22Rv1 (cell line): ENCODE measurements at regions not wholly inside any gene's neighbourhood (a gene's known extent, or its start where the extent isn't known, plus 50 kb on each side); places are given as distances from the start of the nearest gene placed in this dataset.

Source experiments
- H3K27ac ChIP-seq: fragments of 450-650 bp; 2 replicates; pipeline ENCODE4 v1.5.1; 2017
- ZFX ChIP-seq: fragments of 450-650 bp; IDR thresholded peaks from 2 replicates; pipeline ENCODE4 v1.6.1; 2017; ENCODE audit warnings: antibody characterized with exemption, borderline replicate concordance
- TF ChIP-seq, protein P1 (sequence below): fragments of 450-650 bp; IDR thresholded peaks from 2 replicates; pipeline ENCODE4 v1.5.1; 2017; ENCODE audit warnings: mild to moderate bottlenecking

- TF ChIP-seq, protein P1, sequence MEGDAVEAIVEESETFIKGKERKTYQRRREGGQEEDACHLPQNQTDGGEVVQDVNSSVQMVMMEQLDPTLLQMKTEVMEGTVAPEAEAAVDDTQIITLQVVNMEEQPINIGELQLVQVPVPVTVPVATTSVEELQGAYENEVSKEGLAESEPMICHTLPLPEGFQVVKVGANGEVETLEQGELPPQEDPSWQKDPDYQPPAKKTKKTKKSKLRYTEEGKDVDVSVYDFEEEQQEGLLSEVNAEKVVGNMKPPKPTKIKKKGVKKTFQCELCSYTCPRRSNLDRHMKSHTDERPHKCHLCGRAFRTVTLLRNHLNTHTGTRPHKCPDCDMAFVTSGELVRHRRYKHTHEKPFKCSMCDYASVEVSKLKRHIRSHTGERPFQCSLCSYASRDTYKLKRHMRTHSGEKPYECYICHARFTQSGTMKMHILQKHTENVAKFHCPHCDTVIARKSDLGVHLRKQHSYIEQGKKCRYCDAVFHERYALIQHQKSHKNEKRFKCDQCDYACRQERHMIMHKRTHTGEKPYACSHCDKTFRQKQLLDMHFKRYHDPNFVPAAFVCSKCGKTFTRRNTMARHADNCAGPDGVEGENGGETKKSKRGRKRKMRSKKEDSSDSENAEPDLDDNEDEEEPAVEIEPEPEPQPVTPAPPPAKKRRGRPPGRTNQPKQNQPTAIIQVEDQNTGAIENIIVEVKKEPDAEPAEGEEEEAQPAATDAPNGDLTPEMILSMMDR = no peak
- TF ChIP-seq ZFX = no peak
- H3K27ac ChIP-seq = no peak overlapping the region
These were observed 172.7 kb upstream of the LNX1 start for GRCh38 chr4:53763813-53764597.

GRCh38 chr4:53755656-53756055 is 164.4 kb upstream of the LNX1 start:
- no peak overlapping the region for H3K27ac ChIP-seq
- TF ChIP-seq, protein P1 = no peak
- no peak for TF ChIP-seq ZFX

DNA sequence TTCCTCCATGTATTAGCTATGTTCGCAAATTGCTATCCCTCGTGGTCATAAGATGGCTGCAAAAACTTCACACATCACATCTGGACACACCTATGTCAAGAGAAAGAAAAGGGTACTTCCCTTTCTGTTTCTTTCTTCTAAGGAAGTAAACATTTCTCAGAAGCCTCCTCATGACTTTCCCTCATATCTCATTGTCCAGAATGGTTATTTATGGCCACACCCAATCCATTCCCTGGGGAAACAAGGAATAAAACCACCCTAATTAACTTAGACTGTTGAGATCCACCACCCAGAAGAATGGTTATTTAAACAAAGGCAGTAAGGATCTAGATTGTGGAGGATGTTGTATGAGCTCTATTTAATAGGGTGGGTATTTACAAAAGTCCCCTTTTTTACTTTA is 160.8 kb upstream of the LNX1 start:
- no peak overlapping the region for H3K27ac ChIP-seq
- TF ChIP-seq, protein P1 = no peak
- no peak for TF ChIP-seq ZFX

DNA sequence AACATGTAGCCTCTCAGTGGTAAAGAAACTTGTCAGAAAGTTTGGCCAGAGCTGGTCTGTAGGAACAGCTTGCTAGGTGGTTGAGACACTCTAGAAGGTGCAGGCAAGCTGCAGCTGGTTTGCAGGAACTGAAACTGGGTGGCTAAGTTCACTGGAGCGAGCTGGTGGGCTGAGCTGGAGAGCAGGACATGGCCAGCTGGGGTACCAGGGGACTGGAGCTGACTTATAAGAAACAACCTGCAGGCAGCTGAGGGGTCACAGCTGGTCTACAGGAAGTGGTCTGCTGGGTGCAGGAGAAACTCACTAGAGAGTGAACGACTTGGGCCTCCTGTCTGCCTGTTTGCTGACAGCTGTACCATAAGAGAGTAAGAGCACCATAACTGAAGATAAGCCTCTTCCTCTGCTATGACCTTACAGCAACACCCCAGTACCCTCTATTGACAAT is 157.1 kb upstream of the LNX1 start:
- H3K27ac ChIP-seq = no peak overlapping the region
- TF ChIP-seq, protein P1 = no peak
- TF ChIP-seq ZFX = no peak

- no peak for TF ChIP-seq ZFX
- TF ChIP-seq, protein P1 = no peak
- H3K27ac ChIP-seq = no peak overlapping the region
These were observed 156.1 kb upstream of the LNX1 start for GRCh38 chr4:53747401-53747800.

GRCh38 chr4:53744446-53745160 is 153.3 kb upstream of the LNX1 start:
- H3K27ac ChIP-seq = no peak overlapping the region
- no peak for TF ChIP-seq ZFX
- TF ChIP-seq, protein P1 = no peak
